ENCODE measurements at regions not wholly inside any gene's neighbourhood (a gene's known extent, or its start where the extent isn't known, plus 50 kb on each side); places are given as distances from the start of the nearest gene placed in this dataset.

DNA sequence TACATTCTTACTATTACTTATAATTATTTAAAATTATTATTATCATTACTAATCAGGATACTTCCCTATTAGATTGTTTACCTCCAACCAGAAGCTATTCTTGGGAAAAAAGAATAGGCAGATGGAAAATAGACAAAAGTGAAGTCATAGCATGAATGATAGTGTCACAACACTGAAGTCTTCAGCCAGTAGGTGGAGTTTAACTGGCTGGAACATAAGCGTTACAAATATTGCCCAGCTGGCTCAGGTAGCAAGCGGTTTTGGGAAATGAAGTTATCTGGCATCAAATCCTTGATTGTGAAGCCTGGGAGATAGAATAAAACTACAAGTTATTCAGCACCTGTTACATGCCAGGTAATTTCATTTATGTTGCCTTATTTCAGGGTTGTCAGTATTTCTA lies 762.9 kb downstream of the C12orf50 start:
- no peak for TF ChIP-seq ZNF274 (IDR thresholded peaks at IDR 0.05; ENCODE audit: low read depth, low read length)
- TF ChIP-seq YY1 (IDR thresholded peaks at IDR 0.05; ENCODE audit: insufficient read depth, insufficient read length): no peak
- no peak for TF ChIP-seq SUZ12 (IDR thresholded peaks at IDR 0.05; ENCODE audit: extremely low read depth, insufficient read depth, insufficient read length)
